Lower leg skin (tissue), 3 donors: ENCODE measurements at regions not wholly inside any gene's neighbourhood (a gene's known extent, or its start where the extent isn't known, plus 50 kb on each side); places are given as distances from the start of the nearest gene placed in this dataset.
"Not testable (repeated sequence)": the region's sequence is repeated elsewhere in the genome, so short reads cannot be mapped to it uniquely, and the experiment has no call there.

Source experiments
- POLR2A ChIP-seq, 2 donors: fragments of 450-650 bp; IDR thresholded peaks; one replicate each; pipeline ENCODE4 v1.6.1; 2016 to 2017; ENCODE audit warnings: antibody characterized with exemption in 2 of 2, mild to moderate bottlenecking in 1 of 2, moderate library complexity in 1 of 2
- TF ChIP-seq, protein P1 (sequence below), 3 donors: fragments of 450-650 bp; IDR thresholded peaks; one replicate each; pipeline ENCODE4 v1.5.1; 2016; ENCODE audit warnings: antibody characterized with exemption in 3 of 3, mild to moderate bottlenecking in 3 of 3, moderate library complexity in 2 of 3

DNA sequence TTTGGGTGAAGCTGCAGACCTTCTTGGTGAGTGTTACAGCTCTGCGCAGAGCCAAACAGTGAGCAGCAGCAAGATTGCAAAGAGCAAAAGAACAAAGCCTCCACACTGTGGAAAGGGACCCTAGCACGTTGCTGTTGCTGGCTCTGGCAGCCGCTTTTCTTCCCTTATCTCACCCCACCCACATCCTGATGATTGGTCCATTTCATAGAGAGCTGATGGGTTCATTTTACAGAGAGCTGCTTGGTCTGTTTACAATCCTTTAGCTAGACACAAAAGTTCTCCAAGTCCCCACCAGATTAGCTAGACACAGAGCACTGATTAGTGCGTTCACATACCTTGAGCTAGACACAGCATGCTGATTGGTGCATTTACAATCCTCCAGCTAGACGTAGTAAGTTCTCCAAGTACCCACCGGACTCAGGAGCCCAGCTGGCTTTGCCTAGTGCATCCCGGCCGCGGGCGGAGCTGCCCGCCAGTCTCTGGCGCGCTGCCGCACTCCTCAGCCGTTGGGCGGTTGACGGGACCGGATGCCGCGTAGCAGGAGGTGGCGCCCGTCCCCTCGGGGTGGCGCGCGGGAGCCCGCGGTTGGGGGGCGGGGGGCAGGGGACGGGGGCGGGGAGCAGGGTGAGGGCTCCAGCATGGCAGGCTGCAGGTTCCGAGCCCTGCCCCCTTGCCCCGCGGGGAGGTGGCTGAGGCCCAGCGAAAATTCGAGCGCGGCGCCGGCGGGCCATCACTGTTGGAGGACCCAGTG, 201.4 kb upstream of the C1QTNF3 start:
- TF ChIP-seq, protein P1, sequence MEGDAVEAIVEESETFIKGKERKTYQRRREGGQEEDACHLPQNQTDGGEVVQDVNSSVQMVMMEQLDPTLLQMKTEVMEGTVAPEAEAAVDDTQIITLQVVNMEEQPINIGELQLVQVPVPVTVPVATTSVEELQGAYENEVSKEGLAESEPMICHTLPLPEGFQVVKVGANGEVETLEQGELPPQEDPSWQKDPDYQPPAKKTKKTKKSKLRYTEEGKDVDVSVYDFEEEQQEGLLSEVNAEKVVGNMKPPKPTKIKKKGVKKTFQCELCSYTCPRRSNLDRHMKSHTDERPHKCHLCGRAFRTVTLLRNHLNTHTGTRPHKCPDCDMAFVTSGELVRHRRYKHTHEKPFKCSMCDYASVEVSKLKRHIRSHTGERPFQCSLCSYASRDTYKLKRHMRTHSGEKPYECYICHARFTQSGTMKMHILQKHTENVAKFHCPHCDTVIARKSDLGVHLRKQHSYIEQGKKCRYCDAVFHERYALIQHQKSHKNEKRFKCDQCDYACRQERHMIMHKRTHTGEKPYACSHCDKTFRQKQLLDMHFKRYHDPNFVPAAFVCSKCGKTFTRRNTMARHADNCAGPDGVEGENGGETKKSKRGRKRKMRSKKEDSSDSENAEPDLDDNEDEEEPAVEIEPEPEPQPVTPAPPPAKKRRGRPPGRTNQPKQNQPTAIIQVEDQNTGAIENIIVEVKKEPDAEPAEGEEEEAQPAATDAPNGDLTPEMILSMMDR (IDR thresholded peaks at IDR 0.05), result not testable (repeated sequence)
- TF ChIP-seq POLR2A (IDR thresholded peaks at IDR 0.05), result not testable (repeated sequence)
